GM23248 (cell line): ENCODE measurements at regions not wholly inside any gene's neighbourhood (a gene's known extent, or its start where the extent isn't known, plus 50 kb on each side); places are given as distances from the start of the nearest gene placed in this dataset.

Source experiments
- EZH2 ChIP-seq: fragments of 200-600 bp; sonication (generic); IDR thresholded peaks from 2 replicates; pipeline ENCODE4 v1.6.1; 2018; ENCODE audit warnings: antibody characterized with exemption, mild to moderate bottlenecking; ENCODE audit not compliant: insufficient read depth, poor library complexity, severe bottlenecking
- EZH2phosphoT487 ChIP-seq: fragments of 200-600 bp; sonication (generic); IDR thresholded peaks from 2 replicates; pipeline ENCODE4 v1.6.1; 2018; ENCODE audit warnings: antibody characterized with exemption, moderate library complexity, mild to moderate bottlenecking, low read depth; ENCODE audit not compliant: insufficient read depth

DNA sequence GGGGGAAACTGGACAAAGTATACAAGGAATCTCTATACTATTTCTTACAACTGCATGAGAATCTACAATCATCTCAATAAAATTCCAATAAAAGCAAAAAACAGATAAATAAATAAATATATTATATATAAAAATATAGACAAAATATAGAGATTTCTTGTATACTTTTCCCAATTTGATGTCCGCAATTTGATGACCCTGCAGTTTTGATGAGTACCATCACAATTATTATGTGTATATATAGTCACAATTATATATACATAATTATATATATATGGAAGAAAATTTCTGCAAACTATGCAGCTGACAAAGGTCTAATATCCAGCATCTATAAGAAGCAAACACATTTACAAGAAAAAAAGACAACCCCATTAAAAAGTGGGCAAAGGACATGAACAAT, 169.2 kb upstream of the ATXN1 start:
- TF ChIP-seq EZH2phosphoT487 = no peak
- no peak for TF ChIP-seq EZH2
